ENCODE measurements at regions not wholly inside any gene's neighbourhood (a gene's known extent, or its start where the extent isn't known, plus 50 kb on each side); places are given as distances from the start of the nearest gene placed in this dataset.

- H3K4me1 ChIP-seq, result no peaks in the 10 kb centered on the region
- H3K36me3 ChIP-seq (replicated peaks in 1 of 2; ENCODE audit: insufficient read depth in 1 of 2, low read depth in 2 of 2), result no peaks in the 10 kb centered on the region
- no peaks in the 10 kb centered on the region for H3K9me3 ChIP-seq
- TF ChIP-seq POLR2A (IDR thresholded peaks at IDR 0.05) (no peak), CTCF (IDR thresholded peaks at IDR 0.05) (no peak)
- 44 to 51% methylated on average over 2 of the region's 2 CpGs for WGBS, 2 donors
- ATAC-seq (no peak), DNase-seq (no peak)
- H3K27ac ChIP-seq, result no peak overlapping the region
- no peaks in the 10 kb centered on the region for H3K27me3 ChIP-seq
- intact Hi-C loops (cut with DNase I), result no loop called here
- H3K4me3 ChIP-seq, result no peak overlapping the region
Observed at GRCh38 chr6:92052513-92052912, 1366.8 kb downstream of the EPHA7 start.

- DNase-seq (no peak), ATAC-seq (no peak)
- H3K27me3 ChIP-seq, result no peaks in the 10 kb centered on the region
- no peaks in the 10 kb centered on the region for H3K9me3 ChIP-seq
- intact Hi-C loops (cut with DNase I), result no loop called here
- no peak overlapping the region for H3K27ac ChIP-seq
- H3K4me3 ChIP-seq, result no peak overlapping the region
- no peaks in the 10 kb centered on the region for H3K36me3 ChIP-seq (replicated peaks in 1 of 2; ENCODE audit: insufficient read depth in 1 of 2, low read depth in 2 of 2)
- TF ChIP-seq POLR2A (IDR thresholded peaks at IDR 0.05) (no peak), CTCF (IDR thresholded peaks at IDR 0.05) (no peak)
- no peaks in the 10 kb centered on the region for H3K4me1 ChIP-seq
- 41 to 53% methylated on average over 1 of the region's 1 CpG for WGBS, 2 donors
Observed at GRCh38 chr6:92050216-92050615, 1369.1 kb downstream of the EPHA7 start.

GRCh38 chr6:92047860-92048259, 1371.5 kb downstream of the EPHA7 start:
- no peak for DNase-seq
- H3K27ac ChIP-seq, result no peak overlapping the region
- H3K4me1 ChIP-seq, result no peaks in the 10 kb centered on the region
- TF ChIP-seq CTCF (IDR thresholded peaks at IDR 0.05), result no peak
- intact Hi-C loops (cut with DNase I), result no loop called here
- H3K4me3 ChIP-seq, result no peak overlapping the region
- H3K27me3 ChIP-seq, result no peaks in the 10 kb centered on the region
- ATAC-seq, result no peak
- H3K36me3 ChIP-seq (replicated peaks in 1 of 2; ENCODE audit: insufficient read depth in 1 of 2, low read depth in 2 of 2), result no peaks in the 10 kb centered on the region
- 65 to 74% methylated on average over 4 of the region's 4 CpGs for WGBS, 2 donors
- H3K9me3 ChIP-seq, result no peaks in the 10 kb centered on the region

GRCh38 chr6:92047152-92047850, 1372.1 kb downstream of the EPHA7 start:
- Histone ChIP-seq H3K27ac (no peak overlapping the region), H3K36me3 (replicated peaks in 1 of 2; ENCODE audit: insufficient read depth in 1 of 2, low read depth in 2 of 2) (no peaks in the 10 kb centered on the region), H3K27me3 (no peaks in the 10 kb centered on the region), H3K4me3 (no peak overlapping the region), H3K4me1 (no peaks in the 10 kb centered on the region), H3K9me3 (no peaks in the 10 kb centered on the region)
- intact Hi-C loops (cut with DNase I), result no loop called here
- no peak for DNase-seq
- no peak for ATAC-seq
- WGBS, 2 donors, result 60 to 67% methylated on average over 4 of the region's 4 CpGs
- no peak for TF ChIP-seq CTCF (IDR thresholded peaks at IDR 0.05)
- TF ChIP-seq POLR2A (IDR thresholded peaks at IDR 0.05), result no peak

GRCh38 chr6:92044312-92044711, 1375.0 kb downstream of the EPHA7 start:
- Histone ChIP-seq H3K4me1 (no peaks in the 10 kb centered on the region), H3K36me3 (replicated peaks in 1 of 2; ENCODE audit: insufficient read depth in 1 of 2, low read depth in 2 of 2) (no peaks in the 10 kb centered on the region), H3K27me3 (no peaks in the 10 kb centered on the region), H3K4me3 (no peak overlapping the region), H3K27ac (no peak overlapping the region), H3K9me3 (no peaks in the 10 kb centered on the region)
- no peak for DNase-seq
- intact Hi-C loops (cut with DNase I), result no loop called here
- ATAC-seq, result no peak
- TF ChIP-seq POLR2A (IDR thresholded peaks at IDR 0.05), result no peak
- no peak for TF ChIP-seq CTCF (IDR thresholded peaks at IDR 0.05)

All from body of pancreas (tissue), 4 donors.